ENCODE measurements at regions not wholly inside any gene's neighbourhood (a gene's known extent, or its start where the extent isn't known, plus 50 kb on each side); places are given as distances from the start of the nearest gene placed in this dataset.

GRCh38 chr2:207428573-207428972, 101.2 kb upstream of the CREB1 start:
- TF ChIP-seq CTCF (IDR thresholded peaks at IDR 0.05) (no peak), POLR2AphosphoS5 (IDR thresholded peaks at IDR 0.05) (no peak), EP300 (IDR thresholded peaks at IDR 0.05) (no peak), POLR2A (IDR thresholded peaks at IDR 0.05) (no peak)

Data from stomach (tissue), 4 donors.